IPS DF 4.7 (cell line): ENCODE measurements at regions not wholly inside any gene's neighbourhood (a gene's known extent, or its start where the extent isn't known, plus 50 kb on each side); places are given as distances from the start of the nearest gene placed in this dataset.
A peak's percentile ranks its signal among the peaks of the same experiment; 100 is the strongest.
"Not testable (repeated sequence)": the region's sequence is repeated elsewhere in the genome, so short reads cannot be mapped to it uniquely, and the experiment has no call there.

Experiments used
- DNase-seq: peaks from one replicate; pipeline ENCODE4 v3.0.0-alpha.2; 2013; ENCODE audit warnings: low spot score; ENCODE audit errors: extremely low read depth

DNA sequence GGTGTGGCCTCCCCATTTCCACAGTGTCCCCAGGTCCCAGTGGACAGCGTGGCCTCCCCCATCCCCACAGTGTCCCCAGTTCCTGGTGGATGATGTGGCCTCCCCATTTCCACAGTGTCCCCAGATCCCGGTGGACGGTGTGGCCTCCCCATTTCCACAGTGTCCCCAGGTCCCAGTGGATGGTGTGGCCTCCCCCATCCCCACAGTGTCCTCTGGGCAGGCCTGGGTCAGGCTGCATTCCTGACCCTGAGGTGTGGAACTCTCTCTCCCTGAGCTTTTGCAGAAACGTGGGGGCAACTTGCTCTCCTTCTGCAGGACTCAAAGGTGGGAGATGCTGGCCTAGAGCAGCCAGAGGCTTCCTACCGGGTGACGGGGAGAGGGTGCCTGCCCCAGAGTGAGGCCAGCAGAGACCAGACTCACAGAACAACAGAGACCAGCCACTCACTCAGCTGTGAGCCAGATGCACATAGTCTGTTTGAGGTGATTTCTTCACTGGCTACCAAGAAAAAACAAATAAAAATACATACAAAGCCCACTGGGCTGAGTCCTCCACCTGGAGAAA, 85.8 kb upstream of the FGF3 start:
- DNase-seq, result no peak

DNA sequence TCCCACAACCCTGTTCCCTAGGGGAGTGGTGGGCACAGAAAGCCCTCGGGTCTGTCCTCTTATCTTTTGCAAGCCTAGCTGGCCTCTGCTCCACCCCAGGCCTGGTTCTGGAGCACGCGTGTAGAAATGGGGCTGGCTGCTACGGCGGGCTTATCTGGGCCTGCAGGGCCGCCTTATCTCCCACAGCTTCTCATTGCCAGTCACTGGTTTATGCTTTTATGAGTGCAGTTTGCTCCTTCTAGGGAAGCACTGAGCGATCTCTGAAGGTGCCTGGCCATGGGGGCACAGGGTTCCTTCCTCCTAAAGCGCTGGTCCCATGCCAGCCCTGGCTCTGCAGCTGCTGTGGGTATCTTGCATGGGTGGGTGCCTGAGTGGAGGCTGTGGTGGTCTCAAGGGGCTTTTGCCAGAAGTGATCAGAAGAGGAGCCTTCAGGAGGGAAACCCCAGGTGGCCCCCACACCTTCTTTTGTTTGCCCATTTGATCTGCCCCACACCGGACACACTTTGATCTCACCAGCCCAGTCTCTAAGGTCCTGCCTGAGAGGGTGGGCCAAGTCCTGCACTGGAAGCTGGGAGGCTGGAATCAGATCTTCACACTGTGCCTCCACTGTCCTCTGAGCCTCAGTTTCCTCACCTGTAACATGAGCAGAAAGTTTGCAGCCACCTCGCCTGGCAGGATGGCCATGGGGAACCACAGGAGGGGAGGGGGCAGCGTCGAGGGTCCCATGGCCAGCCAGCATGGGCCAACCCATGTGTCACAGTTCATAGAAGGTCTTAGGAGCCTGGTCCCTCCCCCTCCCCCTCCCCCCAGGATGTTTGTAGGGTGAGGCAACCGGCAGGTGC, 86.6 kb upstream of the FGF3 start:
- no peak for DNase-seq

DNA sequence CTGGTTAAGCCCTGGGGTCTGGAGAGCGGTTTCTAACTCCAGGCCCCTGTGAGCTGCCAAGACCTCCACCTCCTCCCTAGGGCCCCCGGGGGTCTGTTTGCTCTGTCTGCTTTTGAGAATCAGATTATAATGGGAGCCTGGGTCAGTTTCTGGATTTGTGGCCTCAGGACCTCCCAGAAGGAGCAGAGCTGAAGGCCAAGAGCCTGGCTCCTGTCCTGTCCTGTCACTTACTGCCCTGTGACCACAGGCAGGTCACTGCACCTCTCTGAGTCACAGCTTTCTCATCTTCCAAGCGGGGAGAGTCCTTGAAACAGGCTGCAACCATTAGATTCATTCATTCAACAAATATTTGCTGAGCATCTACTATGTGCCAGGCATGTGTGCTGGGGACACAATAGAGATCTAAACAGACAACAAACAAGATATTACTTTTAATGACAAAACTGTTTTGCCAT, 87.3 kb upstream of the FGF3 start:
- no peak for DNase-seq

DNA sequence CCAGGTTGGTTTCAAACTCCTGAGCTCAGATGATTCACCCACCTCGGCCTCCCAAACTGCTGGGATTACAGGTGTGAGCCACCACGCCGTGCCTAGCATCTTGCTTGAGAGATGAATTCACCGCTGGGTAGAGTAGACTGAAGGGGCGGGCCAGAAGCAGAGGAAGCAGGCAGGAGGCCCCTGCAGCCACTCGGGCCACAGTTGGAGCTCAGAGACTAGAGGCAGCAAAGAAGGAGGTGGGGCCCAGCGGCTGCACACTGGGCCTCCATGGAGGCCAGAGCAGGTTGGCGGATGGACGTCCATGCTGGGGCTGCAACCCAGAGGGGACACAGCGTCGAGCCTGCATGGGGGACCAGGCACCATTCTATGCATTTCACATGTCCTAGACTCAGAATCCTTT, 88.4 kb upstream of the FGF3 start:
- no peak for DNase-seq

DNA sequence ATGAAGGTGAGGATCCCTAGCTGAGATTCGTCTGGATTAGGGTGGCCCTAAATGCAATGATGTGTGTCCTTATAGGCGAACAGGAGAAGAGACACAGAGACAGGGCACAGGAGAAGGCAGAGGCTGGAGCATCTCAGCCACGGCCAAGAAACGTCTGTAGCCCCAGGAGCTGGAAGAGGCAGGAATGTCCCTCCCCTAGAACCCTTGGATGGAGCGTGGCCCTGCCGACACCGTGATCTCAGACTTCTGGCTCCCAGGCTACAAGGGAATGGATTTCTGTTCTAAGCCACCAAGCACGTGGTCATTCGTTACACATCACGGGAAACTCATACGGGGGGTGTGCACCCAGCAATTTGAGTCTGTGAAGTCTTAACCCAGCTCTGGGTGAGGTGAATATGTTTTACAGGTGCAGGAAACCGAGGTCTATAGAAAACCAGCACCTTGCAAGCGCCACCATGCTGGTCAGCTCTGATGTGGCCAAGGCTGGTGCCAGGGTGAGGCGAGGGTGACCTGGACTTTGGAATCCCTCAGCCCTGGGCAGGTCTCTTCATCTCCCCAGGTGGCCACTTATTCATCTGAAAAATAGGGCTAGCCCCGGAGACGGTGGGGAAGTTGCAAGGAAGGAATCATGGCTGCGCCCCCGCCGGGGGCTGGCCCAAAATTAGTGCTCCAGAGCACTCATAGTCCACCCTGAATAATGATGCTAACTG, 89.5 kb upstream of the FGF3 start:
- DNase-seq, result no peak

DNA sequence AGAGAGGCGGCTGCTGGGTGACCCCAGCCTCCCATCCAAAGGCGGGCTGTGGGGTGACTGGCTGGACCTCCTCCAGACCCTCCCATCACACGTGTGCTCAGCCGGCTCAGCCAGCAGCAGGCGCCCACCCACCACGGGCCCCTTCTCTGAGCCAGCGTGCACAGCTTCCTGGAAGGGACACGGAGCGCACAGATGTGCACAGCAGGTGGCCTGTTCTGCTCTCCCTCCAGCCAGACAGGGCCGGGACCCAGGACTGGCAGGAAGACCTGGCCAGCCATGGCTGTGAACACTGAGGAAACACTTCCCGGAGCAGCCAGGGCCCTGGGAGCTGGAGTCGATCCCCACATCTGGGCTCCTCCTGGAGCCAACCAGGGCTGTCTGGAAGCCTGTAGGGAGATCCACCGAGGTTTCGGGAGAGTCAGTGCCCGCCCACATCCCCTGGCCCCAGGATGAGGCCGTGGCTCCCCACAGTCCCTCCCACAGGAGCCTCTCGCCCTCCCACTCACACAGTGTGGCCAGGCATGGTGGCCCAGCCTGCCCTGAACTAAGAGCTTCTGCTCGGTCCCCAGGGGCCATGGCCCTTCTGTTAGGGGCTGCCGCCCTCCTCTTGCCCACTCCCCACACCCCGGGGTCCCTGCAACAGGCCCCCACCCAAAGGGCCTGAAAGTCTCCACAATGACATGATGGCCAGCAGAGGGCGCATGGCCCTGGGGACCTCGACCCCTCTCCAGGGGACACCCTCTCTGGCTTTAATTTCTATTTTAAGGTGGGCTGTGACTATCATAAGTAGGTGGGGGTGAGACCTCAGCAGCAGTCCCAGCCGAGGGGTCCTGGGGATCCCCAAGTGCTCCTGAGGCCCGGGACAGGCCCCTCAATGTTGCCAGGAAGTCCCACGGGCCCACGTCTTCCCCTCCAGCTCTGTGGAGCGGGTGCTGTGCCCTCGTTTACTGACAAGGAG, 90.6 kb upstream of the FGF3 start:
- no peak for DNase-seq

DNA sequence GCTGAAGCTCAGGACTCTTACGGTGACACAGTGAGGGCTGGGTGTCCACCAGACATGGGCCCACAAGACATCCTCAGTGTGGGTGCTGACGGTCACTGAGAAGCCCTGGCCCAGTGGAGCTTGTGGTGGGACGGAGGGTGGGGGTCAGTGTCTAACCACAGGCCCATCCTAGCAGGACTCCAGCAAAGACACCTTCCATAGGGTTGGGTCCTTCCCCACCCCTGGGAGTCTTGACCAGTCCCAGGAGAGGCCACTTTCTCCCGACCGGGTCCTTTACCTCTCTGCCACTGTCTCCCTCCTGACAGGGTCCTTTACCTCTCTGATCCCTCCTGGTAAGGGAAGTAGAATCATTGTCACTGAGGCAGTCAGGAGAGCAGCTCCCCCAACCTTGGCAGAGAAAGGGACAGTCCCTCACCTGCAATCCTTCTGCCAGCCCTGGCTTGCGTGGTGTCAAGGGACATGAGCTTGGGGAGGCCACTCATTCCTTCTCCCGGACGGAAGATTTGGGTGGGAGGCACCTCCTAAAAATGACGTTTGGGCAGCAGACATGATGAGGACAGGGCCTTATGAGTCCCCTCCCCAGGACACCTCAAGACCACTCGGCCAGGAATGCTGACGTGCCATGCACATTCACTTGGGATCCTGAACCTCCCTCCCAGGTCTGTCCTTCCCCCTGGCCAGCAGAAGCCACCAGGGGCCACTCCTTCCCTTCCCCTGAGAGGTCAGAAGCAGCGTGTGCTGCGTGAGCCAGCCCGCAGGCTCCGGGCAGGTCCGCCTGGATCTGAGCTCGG, 91.5 kb upstream of the FGF3 start:
- DNase-seq, result no peak

DNA sequence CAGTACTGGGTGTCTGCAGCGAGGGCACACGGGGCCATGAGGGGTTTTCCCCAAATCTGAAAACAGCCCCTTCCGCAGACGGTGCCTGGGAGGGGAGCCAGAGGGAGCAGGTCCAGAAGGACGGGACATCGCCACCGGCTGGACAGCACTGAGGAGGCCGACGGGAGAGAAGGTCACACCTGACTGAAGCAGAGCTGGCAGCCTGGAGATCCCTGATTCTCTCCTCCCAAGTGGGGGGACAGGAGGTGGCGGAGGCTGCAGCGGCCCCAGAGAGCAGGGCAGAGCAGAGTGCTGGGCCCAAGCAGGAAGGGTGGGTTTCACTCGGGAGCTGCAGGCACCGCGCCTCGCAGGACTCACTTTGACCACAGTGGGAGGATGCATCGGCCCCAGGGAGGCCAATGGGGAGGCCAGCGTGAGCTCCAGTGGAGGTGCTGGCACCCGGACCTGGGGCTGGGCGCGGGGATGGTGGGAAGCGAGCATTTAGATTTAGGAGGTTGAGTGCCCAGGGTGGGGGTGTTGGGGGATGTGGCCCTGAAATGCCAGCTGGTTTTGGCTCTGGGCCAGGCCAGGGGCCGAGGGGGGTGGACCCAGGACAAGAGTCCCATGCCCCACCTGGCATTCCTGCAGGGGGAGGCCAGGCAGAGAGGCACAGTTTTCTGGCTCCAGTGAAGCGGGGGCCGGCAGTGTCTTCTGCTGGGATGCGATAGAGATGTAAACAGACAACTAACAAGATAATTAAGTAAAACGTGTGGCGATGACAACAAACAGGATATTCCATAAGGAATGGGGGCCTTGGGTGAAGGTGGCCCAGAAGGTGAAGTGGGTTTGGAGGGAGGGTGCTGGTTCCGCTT, 92.3 kb upstream of the FGF3 start:
- DNase-seq, result no peak

DNA sequence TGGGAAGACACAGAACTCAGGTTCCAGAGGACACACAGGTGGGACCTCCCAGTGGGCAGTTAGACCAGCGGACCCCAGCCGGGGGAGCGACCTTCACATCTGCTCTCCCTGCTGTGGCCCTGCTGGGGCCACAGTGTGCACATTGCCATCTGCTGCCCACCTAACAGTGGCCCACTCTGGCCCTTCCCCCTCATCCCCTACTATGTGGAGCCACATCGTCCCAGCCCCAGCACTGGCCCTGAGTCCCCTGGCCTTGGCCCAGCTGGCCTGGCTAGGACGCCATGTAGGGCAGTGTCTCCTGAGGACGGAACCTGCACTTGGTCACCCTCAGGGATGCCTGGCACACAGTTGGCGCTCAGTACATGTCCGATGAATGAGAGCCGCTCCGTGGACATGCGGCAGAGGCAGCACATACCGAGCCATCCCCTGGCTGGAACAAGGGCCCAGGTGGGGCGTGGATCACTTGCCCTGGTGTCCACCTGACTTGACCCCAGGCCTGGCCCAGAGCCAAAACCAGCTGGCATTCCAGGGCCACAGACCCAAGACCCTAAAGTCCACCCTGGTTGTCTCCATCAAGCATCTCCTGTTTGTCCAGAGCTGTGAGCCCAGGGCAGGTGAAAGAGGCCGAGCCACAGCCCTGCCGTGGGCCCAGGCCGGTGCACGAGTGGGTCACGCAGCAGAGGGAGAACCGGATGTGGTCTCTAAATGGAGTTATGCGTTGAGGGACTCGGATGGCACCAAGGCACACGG, 93.1 kb upstream of the FGF3 start:
- DNase-seq, result no peak

DNA sequence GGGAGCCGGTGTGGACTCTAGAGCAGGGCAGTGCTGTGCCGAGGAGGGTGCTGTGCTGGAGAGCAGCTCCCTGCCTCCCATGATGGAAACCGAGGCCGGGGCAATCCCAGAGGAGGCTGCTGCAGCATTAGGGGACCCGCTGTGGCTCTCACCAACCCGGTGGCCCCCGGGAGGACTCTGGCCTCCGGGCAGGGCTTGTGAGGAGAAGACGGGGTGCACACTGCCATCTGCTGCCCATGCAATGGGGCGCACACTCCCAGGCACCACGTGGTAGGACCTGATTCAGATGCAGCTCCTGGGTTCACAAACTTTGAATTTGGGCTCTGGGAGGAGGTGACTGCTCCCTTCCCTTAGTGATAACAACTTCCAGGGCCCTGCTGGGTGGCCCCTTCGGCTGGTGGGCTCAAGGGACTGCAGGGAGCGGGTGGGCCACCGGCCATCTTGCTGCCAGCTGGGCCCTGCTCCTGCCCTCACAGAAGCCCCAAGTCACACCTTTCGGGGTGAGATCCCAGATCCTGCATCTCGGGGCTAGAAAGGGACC, 93.8 kb upstream of the FGF3 start:
- DNase-seq, result no peak

DNA sequence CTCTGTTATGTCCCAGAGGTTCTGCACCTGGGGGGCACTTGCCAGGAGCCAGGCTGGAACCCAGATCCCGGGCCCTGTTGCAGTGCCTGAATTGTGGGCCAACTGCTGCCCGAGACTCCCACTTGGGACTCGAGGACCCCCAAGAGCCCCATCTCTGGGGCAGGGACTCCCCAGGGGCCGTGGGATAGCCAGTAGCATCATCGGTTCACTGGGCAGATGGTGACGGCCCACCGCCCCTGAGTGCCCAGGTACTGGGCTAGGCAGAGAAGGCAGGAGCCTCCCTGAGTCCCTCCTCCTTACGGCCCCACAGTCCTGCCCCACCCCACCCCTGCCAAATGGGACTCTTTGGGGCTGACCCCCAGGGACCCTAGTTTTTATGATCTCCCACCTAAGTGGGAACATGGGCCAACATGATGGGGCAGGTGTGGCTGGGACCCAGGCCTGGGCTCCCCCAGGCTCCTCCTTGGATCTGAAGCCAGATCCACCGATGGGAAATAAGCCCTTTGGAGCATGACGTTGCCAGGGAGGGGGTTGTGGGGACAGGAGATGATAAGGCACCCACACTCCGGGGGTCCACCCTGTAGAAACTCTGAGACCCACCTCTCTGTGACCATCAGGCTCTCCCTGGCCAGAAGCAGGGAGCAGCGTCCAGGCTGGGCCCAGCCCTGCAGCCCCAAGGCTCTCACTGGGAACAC, 94.5 kb upstream of the FGF3 start:
- DNase-seq, result no peak

DNA sequence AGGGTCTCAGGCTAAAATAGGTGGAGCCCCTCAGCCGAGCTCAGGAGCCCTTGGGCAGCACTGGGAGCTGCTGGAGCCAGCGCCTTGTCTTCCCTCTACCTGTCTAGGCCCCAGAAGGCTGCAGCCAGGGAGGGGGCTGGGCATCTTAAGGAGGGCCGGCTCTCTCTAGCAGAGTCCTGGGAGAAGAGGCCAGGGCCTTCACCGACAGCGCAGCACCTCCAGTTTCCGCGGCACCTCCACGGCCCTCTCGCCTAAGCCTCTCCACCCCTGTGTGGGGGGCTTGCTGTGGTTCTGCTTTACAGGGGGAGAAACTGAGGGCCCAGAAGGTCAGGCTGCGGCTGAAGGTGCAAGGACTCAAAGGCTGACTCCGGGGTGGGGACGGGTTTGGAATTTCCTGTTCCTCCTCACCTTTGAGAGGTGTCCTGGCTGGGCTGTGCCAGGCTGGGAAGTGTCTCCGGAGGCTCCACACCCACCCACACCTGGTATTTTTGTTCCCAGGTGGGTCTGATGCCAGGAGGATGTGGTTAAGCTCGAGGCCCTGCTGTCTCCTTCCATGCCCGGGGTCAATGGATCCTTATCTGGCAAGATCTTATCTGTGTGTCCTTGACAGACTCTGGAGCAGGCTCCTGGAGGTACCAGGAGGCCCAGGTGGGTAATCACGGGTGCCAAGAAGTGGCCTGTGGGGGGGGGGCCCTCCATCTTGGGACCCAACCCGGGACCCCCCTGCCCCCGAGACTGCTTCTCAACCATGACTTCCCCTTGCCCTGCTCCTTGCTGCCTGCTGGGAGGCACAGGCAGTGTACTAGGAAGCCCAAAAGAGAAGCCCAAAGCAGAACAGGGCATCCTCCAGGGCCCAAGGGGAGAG, 95.3 kb upstream of the FGF3 start:
- no peak for DNase-seq

DNA sequence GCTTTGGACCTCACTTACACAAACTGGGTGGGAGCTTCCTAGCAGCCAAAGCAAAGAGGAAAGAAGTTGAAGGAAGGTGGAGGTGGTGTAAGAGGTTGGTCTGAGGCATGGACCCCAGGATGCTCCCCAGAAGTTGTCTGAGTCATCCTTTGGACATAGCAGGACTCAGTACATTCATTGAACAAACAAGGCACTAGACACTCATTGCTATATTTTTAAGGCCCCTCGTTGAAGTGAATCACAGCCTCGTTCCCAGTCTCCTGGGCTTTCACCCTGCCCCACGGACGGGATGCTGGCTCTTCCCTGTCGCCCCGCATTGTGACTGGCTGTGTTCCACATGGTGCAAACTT, 95.9 kb upstream of the FGF3 start:
- DNase-seq, result no peak

DNA sequence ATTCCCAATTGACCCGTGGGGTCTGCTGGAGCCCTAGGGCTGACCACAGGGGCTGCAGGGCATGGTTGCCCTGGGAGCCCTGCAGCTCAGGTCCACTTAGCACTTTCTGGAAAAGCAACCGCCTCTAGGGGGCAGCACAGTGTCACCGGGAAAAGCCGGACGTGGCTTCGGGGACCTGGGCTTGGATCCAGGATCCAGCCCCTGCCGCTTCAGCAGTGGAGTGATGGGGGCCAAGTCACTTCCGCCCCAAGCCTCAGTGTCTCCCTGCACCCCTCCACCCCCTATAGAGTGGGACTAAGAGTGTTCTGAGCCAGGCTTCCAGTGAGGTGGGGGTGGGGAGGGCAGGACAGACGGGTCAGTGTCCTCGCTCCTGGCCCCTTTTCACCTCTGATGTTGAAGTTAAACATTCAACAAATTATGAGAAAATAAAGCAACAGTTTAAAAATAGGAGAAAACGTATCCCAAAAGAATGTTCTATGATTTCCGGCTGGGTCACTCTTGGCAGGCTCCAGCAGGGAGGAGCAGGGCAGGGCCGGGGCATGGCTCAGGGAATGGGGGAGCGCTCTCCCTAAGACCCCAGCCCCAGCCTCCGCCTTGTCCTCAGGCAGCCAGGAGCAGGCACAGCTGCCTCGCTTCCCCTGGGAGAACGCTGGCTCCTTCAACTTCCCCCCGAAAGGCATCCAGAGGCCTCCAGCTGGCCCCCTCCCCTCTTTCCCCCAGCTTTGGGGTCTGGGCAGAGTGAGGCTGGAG, 96.5 kb upstream of the FGF3 start:
- peak; percentile 33 for DNase-seq

DNA sequence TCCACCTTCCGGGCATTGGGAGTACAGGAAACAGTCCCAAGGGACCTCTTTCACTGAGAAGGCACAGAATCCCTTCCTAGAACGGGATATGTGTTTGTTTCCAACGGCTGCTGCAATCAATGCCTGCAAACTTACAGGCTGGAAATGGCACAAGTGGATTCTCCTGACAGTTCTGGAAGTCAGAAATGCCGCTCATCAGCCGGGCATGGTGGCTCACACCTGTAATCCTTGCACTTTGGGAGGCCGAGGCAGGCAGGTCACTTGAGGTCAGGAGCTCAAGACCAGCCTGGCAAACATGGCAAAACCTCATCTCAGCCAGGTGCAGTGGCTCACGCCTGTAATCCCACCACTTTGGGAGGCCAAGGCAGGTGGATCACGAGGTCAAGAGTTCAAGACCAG, 97.0 kb upstream of the FGF3 start:
- not testable (repeated sequence) for DNase-seq

DNA sequence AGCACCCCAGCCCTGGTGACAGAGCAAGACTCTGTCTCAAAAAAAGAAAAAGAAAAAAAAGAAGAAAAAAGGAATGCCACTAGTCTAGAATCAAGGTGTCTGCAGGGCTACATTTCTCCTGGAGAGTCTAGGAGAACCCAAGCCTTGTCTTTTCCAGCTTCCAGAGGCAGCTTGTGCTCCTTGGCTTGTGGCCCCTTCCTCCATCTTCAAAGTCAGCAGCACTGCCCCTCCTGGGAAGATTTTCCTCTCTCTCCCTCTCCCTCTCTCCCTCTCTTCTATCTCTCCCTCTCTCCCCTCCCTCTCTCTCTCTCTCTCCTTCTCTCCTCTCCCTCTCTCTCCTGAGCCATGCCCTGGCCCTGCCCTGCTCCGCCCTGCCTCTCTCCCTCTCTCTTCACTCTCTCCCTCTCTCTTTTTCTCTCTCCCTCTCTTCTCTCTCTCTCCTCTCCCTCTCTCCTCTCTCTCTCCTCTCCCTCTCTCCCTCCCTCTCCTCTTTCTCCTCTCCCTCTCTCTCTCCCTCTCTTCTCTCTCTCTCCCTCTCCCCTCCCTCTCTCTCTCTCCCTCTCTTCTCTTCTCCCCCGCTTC, 97.7 kb upstream of the FGF3 start:
- no peak for DNase-seq
